GM18909 (cell line): ENCODE measurements at regions not wholly inside any gene's neighbourhood (a gene's known extent, or its start where the extent isn't known, plus 50 kb on each side); places are given as distances from the start of the nearest gene placed in this dataset.

Experiments used
- ATAC-seq: cut with Tn5 transposase; IDR thresholded peaks from one replicate; pipeline ENCODE4 v1.9.1; 2021; ENCODE audit warnings: mild to moderate bottlenecking; ENCODE audit not compliant: unreplicated experiment, poor library complexity

DNA sequence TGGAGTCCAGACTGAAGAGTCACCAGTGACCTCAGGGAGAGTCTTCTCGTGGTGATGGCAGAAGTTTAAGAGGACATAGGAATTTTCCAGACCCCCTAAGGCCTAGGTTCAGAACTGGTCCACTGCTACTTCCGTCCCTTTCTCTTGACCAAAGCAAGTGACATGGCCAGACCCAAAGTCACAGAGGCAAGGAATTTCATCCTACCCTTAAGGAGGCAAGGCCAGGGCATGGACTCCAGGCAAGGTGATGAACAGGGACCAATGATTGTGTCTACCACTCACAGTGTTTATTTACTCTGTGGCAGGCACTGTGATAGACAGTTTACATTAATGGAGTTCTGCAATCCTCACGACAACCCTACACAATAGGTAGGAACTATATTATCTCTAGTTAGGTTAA is 265.1 kb downstream of the GLI2 start:
- ATAC-seq: no peak

DNA sequence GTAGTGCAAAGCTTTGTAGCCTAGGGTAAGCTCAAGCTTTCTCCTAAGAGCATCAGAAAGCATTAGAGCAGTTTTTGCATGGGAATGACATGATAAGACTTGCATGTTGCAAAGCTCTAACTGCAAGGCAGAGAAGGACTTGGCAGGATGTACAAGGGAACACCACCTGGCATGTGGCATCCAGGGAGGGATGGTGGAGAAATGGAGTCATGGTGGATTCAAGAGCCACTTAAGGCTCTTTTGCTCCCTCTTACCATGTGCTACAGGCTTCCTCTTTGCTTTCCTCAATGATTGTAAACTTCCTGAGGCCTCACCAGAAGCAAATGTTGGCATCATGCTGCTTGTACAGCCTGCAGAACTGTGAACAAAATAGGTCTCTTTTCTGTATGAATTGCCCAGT is 266.0 kb downstream of the GLI2 start:
- no peak for ATAC-seq

DNA sequence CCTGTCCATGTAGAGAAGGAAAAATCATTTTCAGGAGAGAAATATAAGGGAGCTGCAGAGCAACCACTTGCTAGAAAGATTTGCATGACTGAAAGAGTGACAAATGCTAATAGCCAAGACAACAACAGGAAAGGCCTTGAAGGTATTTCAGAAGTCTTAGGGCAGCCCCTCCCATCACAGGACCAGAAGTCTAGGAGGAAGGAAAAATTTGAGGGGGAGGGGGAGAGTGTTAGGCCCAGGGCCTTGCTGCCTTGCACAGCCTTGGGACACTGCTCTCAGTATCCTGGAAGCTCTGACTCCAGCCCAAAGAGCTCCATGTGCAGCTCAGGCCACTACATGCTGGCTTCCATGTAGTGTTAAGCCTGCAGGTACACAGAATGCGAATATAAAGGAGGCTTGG is 266.9 kb downstream of the GLI2 start:
- no peak for ATAC-seq

DNA sequence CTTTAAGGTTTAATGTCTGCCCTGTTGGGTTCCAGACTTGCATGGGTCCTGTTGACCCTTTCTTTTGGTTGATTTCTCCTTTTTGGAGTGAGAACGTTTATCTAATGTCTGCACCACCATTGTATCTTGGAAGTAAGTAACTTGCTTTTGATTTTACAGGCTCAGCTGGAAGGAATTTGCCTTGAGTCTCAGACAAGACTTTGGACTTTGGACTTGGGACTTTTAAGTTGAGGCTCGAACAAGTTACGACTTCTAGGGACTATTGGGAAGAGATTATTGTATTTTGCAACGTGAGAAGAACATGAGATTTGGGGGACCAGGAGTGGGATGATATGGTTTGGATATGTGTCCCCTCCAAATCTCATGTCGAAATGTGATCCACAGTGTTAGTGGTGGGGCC is 267.7 kb downstream of the GLI2 start:
- no peak for ATAC-seq

DNA sequence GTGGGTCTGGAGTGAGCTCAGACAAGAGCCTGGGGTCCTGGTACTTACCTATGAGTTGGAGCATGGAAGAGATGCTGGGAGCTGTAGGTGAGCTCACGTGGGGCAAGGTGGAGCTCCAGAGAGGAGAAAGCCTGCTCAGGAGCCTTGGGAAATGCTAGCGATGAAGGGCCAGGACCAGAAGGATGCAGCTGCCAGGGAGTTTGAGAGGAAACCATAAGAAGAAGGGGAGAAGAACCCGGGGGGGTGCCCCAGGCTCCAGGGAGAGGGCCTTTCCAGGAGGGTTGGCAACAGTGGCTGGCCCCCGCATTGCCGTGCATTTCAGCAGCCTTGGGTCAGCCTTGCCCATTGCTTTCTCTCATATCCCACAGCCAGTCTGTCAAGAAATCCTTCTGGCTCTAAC is 268.7 kb downstream of the GLI2 start:
- no peak for ATAC-seq

DNA sequence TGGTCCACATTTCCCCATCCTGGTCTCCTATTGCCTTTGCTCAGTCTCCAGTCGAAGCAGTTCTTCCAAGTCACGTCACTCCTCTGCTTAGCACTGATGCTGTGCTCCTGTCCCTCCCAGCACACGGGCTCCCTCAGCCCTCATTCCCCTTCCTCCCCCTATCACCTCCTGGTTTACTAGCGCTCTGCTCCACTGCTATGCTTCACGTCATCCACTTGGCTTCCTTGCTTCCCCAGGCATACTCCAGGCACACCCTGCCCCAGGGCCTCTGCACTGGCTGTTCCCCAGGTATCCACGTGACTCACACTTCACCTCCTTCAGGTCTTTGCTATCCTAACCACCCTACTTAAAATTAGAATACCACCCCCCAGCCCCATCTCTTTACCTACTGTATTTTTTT is 269.3 kb downstream of the GLI2 start:
- no peak for ATAC-seq

DNA sequence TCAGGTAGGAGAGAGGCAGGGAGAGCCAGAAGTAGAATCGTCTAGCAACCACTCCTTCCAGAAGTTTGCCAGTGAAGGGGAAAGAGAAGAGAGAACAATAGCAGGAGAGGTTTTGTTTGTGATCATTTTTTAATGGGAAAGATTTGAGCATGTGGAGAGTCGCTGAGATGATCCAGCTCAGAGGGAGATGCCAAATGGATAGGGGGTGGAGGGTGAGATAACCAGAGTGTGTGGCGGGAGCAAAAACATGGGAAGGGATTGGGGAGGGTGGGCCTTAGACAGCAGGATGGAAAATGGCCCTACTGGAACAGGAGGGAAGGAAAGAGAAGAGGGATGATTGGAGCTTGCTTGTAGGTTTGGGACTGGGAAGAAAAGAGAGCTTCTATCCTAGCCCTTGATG is 269.8 kb downstream of the GLI2 start:
- no peak for ATAC-seq

DNA sequence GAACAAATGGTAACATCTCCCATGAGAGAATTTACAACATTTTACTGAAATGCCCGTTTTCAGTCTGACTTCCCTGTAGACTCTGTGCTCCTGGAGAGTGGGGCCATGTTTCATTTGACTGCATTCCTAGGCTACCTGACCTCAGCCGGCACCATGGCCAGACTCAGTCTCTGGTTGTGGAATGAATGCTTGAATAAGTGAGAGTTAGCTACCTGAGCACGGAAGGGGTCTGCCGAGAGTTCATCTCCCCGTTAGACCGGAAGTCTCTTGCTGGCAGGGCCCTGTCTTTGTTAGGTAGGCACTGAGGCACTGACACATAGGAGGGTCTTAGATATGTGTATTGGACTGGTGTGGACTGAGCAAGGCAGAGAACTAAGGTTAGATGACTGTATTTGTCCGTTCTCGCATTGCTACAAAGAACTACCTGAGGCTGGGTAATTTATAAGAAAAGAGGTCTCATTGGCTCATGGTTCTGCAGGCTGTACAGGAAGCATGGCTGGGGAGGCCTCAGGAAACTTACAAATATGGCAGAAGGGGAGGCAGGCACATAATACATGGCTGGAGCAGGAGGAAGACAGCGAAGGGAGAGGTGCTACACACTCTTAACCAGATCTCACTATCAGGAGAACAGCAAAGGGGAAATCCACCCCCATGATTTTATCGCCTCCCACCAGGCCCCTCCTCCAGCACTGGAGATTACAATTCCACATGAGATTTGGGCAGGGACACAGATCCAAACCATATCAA is 271.2 kb downstream of the GLI2 start:
- ATAC-seq: no peak

DNA sequence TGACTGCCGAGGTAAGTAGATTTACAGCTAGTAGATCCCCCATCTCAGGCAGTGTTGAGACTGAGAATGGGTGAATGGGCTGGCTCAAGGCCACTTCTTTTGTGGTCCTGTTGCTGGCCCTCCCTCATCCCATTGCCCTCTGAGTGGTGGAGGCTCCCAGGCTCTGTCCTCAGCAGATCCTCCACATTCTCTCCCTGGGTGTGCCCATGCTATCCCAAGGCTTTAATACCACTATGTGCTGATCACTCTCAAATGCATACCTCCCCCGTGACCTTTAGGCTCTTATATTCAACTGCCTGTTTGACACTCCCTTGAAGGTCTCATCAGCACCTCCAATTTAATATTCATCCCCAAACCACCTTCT is 271.8 kb downstream of the GLI2 start:
- no peak for ATAC-seq

DNA sequence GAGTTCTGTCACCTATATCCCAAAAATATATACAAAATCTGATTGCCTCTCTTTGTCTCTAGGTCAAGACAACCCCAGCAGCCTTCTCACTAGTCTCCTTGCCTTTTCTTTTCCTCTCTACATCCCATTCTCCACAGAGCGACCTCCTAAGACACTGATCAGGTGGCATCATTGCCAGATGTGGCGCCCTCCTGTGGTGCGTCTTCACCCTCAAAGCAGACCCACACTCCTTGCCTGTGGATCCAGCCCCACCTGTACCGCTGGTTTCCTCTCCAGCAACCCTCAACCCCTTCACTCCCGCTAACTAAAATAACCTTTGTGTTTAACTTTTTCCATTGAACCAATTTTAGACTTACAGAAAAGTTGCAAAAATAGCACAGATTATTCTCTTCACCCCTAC is 273.3 kb downstream of the GLI2 start:
- no peak for ATAC-seq

DNA sequence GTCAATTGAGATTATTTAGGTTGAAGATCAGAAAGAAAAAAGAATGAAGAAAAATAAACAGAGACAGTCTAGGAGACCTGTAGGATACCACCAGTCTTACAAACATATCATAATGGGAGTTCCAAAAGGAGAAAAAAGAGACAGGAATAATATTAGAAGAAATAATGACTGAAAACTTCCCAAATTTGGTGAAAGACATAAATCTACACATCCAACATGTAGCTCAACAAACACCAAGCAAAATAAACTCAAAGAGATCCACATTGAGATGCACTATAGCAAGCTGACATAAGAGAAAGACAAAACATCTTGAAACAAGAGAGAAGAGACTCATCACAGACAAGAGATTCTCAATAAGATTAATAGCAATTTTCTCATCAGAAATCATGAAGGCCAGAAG is 274.0 kb downstream of the TFCP2L1 start:
- ATAC-seq: no peak

DNA sequence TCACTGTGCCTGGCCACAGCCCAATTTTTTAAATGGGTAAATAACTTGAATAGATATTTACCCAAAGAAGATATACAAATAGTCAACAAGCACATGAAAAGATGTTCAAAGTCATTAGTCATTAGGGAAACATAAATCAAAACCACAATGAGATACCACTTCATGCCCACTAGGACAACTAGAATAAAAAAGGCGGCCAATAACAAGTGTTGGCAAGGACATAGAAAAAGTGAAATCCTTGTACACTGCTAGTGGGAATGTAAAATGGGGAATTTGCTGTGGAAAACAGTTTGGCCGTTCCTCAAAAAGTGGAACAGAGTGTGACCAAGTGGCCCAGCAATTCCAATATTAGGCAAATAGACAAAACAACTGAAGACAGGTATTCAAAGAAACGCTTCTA is 270.1 kb downstream of the TFCP2L1 start:
- no peak for ATAC-seq

DNA sequence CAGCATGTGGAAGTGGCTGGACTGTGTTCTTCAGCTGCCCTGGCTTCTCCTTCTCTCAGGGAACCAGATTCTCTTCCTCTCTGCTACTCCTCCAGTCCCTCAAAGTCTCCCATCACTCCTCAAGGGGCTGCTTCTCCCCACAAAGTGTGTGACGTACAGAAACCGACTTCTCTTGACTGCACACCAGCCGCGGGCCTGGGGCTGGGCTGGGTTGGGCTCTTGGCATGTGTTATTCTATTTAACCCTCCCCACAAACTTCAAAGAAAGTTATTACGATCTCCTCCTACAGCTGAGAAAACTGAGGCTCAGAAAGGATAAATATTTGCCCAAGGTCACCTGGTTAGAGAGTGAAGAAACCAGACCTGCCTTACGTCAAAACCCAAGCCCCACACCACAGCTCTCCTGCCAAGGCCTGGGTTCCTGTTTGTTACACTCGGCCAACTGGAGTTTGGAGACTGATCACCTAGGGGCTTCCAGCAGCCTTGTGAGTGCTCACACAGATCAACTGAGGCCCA is 269.0 kb downstream of the TFCP2L1 start:
- ATAC-seq: no peak

DNA sequence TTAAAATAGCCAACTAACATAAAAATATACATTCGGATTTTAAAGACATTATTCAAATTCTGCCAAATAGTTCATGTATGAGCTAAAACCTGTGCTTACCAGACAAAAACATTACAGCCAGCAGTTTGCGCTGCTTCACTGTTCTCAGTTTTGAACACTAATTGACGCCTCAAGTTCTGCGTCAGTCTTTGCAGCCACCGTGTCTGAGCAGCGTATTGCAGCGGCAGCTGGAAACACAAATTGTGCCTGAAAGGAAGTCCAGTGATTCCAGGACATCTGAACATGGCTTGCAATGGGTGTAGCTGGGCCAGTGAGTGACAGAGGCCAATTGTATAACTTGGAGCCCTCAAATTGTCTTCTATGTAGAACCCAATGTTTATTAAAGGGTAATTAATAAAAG is 267.6 kb downstream of the TFCP2L1 start:
- no peak for ATAC-seq

DNA sequence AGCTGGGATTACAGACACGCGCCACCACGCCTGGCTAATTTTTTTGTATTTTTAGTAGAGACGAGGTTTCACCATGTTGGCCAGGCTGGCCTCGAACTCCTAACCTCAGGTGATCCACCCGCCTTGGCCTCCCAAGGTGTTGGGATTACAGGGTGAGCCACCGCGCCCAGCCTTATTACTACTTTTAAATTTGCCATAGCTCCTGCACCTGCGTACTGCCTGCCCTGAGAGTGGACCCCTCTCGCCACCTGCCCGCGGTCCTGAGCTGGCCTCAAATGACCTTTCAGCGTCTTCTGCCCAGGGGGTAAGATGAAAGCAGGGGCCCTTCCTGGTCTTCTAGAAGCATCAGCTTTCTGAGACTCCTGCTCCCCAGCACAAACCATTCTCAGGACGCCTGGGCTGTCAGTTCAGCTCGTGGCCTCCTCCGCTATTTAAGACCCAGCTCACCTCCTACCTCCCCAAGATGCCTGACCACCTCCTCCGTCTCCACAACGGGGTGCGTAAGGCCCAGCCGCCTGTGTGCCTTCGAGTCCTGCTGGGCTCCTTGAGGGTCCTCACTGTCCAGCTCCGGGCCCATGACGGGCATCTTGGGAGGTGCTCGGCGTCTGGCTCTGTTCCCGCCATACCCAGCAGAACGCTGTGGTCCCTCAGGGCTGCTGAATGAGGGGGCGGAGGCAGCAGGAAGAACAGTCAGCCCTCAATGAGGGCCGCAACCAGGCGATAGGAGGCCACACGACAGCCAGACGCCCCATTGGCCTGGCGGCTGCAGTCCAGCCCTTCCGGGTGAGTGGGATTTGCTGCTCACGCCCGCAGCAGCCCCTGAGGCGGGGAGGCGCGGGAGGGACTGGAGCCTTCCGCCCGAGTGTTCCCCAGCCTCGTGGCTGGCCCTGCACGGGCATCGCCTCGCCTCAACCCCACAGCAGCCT is 266.6 kb downstream of the TFCP2L1 start:
- ATAC-seq: no peak

DNA sequence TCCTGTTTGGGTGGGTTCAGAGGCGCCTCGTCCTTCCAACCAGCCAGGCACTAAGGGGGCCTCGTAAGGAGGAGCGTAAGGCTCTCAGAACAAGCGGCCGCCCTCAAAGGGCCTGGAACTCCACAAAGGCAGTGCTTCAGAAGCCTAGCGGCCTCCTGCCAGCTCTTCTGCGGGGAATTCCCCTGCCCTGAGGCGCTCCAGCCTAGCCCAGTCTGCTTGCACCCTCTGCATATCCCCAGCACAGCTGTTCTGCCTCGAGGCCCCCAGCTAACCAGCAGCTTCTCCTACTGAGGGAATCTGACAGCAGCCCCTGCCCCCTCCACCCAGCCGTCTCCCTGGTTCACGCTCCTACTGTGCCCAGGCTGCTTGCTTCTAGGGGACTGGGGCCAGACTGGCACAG is 265.9 kb downstream of the TFCP2L1 start:
- ATAC-seq: no peak

DNA sequence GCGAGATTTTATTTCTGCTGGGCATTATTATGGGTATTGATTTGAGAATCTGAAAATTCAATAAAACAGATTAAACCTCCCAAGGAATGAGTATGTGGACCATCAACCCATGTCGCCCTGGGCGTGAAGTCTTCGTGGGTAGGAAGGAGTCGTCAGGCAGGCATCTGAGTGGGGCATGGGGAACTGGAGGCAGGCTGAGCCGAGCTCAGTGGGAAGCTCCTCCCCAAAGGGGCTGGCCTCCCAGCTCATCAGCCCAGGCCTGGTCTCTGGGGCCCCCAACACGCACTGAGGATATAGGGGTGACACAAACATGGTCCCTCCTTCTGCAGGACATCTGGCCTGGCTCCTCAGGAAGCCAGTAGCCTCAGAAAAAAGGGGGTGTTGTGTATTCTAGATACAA is 265.2 kb downstream of the TFCP2L1 start:
- no peak for ATAC-seq

DNA sequence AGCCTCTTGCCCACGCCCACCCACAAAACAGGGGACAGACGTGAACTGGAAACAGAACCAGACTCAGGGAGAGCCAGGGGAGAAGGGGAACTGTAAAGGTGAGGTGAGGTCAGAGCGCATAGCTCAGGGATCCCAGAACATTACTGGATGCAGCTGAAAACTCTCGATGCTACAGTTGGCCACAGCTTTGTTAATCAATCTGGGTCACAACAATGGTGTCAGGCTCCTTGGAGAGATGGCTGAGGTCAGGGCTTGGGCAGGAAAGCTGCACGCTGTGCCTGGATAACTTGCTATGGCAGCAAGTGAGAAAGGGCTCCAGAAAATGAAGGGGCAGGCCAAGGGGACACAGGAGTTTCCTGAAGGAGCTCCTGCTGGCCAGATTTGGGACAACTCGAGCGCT is 263.3 kb downstream of the TFCP2L1 start:
- ATAC-seq: no peak

DNA sequence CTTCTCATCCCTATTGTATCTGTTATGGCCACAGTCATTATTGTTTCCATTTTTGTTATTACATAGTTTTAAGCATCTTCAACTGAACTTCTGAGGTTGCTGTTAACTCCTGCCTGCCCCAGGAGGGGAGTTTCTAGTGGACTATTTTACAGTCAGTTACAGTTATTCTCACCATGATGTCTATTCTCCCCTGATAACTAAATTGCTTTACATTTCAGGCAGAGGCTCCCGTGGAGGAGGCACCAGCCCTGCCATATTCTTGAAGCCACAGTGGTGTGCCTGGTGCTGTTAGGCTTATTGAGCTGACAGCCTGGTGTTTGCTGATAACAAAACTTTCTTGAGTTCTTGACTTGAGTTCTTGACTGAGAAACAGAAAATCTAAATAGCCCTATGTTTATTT is 256.4 kb downstream of the TFCP2L1 start:
- no peak for ATAC-seq

DNA sequence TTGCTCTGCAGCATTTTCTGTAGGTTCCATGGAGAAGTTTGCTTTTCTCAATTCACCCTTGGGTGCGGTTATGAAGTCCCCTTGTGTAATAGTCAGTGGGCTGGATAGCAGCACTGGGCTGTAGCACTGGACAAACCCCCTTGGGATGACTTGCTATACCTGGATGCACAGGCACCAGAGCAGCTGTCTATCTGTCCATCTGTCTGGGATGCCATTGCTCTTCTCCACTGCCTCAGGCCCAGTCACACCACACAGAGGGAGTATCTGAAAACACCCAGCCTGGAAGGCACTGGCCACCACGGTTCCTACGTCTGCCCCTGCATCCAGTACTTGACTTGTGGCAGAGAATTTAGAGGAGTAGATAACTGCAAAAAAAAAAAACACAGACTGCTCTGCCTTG is 254.5 kb downstream of the TFCP2L1 start:
- ATAC-seq: no peak

DNA sequence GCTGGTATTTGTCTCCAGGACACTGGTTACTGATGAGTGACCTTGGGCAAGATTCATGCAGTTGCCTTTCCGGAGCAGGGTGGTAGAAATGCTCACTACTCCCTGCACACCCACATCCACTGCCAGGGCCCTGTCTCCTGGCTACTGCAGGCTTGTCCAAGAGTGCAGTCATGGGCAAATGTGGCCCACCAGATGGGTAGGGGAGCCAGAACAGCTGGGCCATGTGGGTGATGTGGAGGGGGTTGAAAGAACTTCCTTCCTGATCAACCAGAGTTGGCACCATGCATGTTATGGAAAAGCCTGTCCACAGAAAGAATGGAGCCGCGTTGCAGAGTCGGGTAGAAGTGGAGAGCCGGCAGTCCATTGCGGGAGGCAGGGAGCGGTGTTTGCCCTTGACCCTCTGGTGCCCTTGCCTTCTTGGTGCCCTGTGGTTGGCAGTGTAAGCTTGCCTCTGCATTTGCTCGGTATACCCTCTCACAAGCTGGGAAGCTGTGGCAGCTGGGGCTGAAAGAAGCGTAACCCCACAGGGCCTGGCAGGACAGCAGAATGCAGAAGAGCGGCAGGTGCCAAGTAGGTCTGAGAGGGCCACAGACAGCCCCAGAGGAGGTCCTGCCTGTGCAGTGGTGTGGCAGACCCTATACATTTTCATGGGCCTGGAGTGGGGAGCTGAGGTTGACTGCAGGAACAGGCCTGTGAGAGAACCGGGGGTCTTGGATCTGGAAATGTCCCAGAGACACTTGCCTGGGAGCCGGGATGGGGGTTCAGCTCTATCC is 253.2 kb downstream of the TFCP2L1 start:
- ATAC-seq: no peak
